Activated CD8-positive, alpha-beta T cell treated with anti-CD3 and anti-CD28 coated beads for 36 hours (primary cell): ENCODE measurements at regions not wholly inside any gene's neighbourhood (a gene's known extent, or its start where the extent isn't known, plus 50 kb on each side); places are given as distances from the start of the nearest gene placed in this dataset.

ENCODE experiments used
- ATAC-seq: fragments of 200-7000 bp; cut with Tn5 transposase; one replicate; pipeline ENCODE4 v1.10.0; 2021; ENCODE audit warnings: mild to moderate bottlenecking, moderate library complexity
- CTCF ChIA-PET: fragments of 350-600 bp; sonication (Branson Sonifier 250); formaldehyde crosslinking; loops from one replicate; lab custom pipeline; 2021; ENCODE audit warnings: antibody characterized with exemption; lab: Charles Lee
- POLR2A ChIA-PET: fragments of 350-600 bp; sonication (Branson Sonifier 250); formaldehyde crosslinking; loops from one replicate; lab custom pipeline; 2021; ENCODE audit warnings: antibody characterized with exemption; lab: Charles Lee
- DNase-seq: peaks from one replicate; pipeline ENCODE4 v3.0.0-alpha.2; 2020
- H3K27ac Mint-ChIP-seq: one replicate; pipeline ENCODE4 v1.8.0; 2021; ENCODE audit warnings: mild to moderate bottlenecking, mixed read lengths
- H3K27me3 Mint-ChIP-seq: one replicate; pipeline ENCODE4 v1.8.0; 2021; ENCODE audit warnings: mixed read lengths
- H3K36me3 Mint-ChIP-seq: one replicate; pipeline ENCODE4 v1.8.0; 2021; ENCODE audit warnings: low read depth, mixed read lengths
- H3K4me1 Mint-ChIP-seq: one replicate; pipeline ENCODE4 v1.8.0; 2021; ENCODE audit warnings: low read depth, mixed read lengths
- H3K4me3 Mint-ChIP-seq: one replicate; pipeline ENCODE4 v1.8.0; 2021; ENCODE audit warnings: mild to moderate bottlenecking, moderate library complexity, mixed read lengths
- H3K9me3 Mint-ChIP-seq: one replicate; pipeline ENCODE4 v1.8.0; 2021; ENCODE audit warnings: mixed read lengths
- CTCF ChIP-seq: fragments of 200-600 bp; IDR thresholded peaks from one replicate; pipeline ENCODE4 v1.8.0; 2022; ENCODE audit warnings: antibody characterized with exemption, mild to moderate bottlenecking
- intact Hi-C: fragments of 100-400 bp; cut with micrococcal nuclease; formaldehyde crosslinking; loops from one replicate; pipeline ENCODE4 v1.10.0; 2022

- DNase-seq, result no peak
- no peak for TF ChIP-seq CTCF
- Mint-ChIP-seq H3K27me3 (peaks cover 1% of the 10 kb centered on the region), H3K9me3 (no peaks in the 10 kb centered on the region), H3K4me3 (no peak overlapping the region), H3K36me3 (no peaks in the 10 kb centered on the region), H3K27ac (no peak overlapping the region), H3K4me1 (no peaks in the 10 kb centered on the region)
- CTCF ChIA-PET, result no interaction called here
- POLR2A ChIA-PET, result no interaction called here
- intact Hi-C loops, result no loop called here
- ATAC-seq, result no peak
Observed at GRCh38 chr2:129103936-129104878, 785.5 kb upstream of the HS6ST1 start.

- H3K36me3 Mint-ChIP-seq, result no peaks in the 10 kb centered on the region
- H3K9me3 Mint-ChIP-seq, result no peaks in the 10 kb centered on the region
- H3K27me3 Mint-ChIP-seq, result no peaks in the 10 kb centered on the region
- H3K4me3 Mint-ChIP-seq, result no peak overlapping the region
- ChIA-PET CTCF (no interaction called here), POLR2A (no interaction called here)
- H3K4me1 Mint-ChIP-seq, result no peaks in the 10 kb centered on the region
- intact Hi-C loops, result no loop called here
- no peak overlapping the region for H3K27ac Mint-ChIP-seq
- no peak for TF ChIP-seq CTCF
- DNase-seq, result no peak
- ATAC-seq, result no peak
Observed at GRCh38 chr2:129112181-129112580, 793.5 kb upstream of the HS6ST1 start.

GRCh38 chr2:129113776-129114175 lies 795.1 kb upstream of the HS6ST1 start:
- H3K4me3 Mint-ChIP-seq, result no peak overlapping the region
- H3K4me1 Mint-ChIP-seq, result no peaks in the 10 kb centered on the region
- no peak overlapping the region for H3K27ac Mint-ChIP-seq
- ChIA-PET CTCF (no interaction called here), POLR2A (no interaction called here)
- no peaks in the 10 kb centered on the region for H3K9me3 Mint-ChIP-seq
- DNase-seq (no peak), ATAC-seq (no peak)
- no peaks in the 10 kb centered on the region for H3K27me3 Mint-ChIP-seq
- no peaks in the 10 kb centered on the region for H3K36me3 Mint-ChIP-seq
- TF ChIP-seq CTCF, result no peak
- intact Hi-C loops, result no loop called here

- POLR2A ChIA-PET, result no interaction called here
- Mint-ChIP-seq H3K36me3 (no peaks in the 10 kb centered on the region), H3K9me3 (no peaks in the 10 kb centered on the region), H3K4me1 (no peaks in the 10 kb centered on the region), H3K27ac (no peak overlapping the region), H3K27me3 (no peaks in the 10 kb centered on the region), H3K4me3 (no peak overlapping the region)
- no peak for TF ChIP-seq CTCF
- no peak for ATAC-seq
- no peak for DNase-seq
- CTCF ChIA-PET, result interaction anchor here (2.0 kb wide), 1 partner anchor 12 kb away, joined by 4 read pairs; no protein-coding TSS in a partner anchor
- intact Hi-C loops, result no loop called here
Observed at GRCh38 chr2:129117434-129117833, 798.8 kb upstream of the HS6ST1 start.

- POLR2A ChIA-PET, result no interaction called here
- no peak overlapping the region for H3K27ac Mint-ChIP-seq
- H3K27me3 Mint-ChIP-seq, result no peaks in the 10 kb centered on the region
- intact Hi-C loops, result no loop called here
- no peaks in the 10 kb centered on the region for H3K9me3 Mint-ChIP-seq
- DNase-seq (no peak), ATAC-seq (no peak)
- no peaks in the 10 kb centered on the region for H3K36me3 Mint-ChIP-seq
- CTCF ChIA-PET, result interaction anchor here (2.0 kb wide), 1 partner anchor 11 kb away, joined by 4 read pairs; no protein-coding TSS in a partner anchor
- no peaks in the 10 kb centered on the region for H3K4me1 Mint-ChIP-seq
- H3K4me3 Mint-ChIP-seq, result no peak overlapping the region
- no peak for TF ChIP-seq CTCF
Observed at GRCh38 chr2:129118296-129118695, 799.6 kb upstream of the HS6ST1 start.
